Natural killer cell (primary cell): ENCODE measurements at regions not wholly inside any gene's neighbourhood (a gene's known extent, or its start where the extent isn't known, plus 50 kb on each side); places are given as distances from the start of the nearest gene placed in this dataset.

Experiments used
- ATAC-seq, 3 donors: fragments of 150-1000 bp in 2 of 3; fragments of 200-7000 bp in 1 of 3; cut with Tn5 transposase; 1 replicate in 1 of 3; 2 replicates in 2 of 3; pipeline ENCODE4 v1.10.0; 2021; ENCODE audit warnings: mild to moderate bottlenecking in 2 of 3, moderate library complexity in 2 of 3
- DNase-seq, 2 donors: peaks; one replicate each; pipeline versions ENCODE4 v3.0.0 to v3.0.0-alpha.2; 2013 to 2021; ENCODE audit warnings: mixed read lengths in 1 of 2
- H3K27ac ChIP-seq: one replicate; pipeline ENCODE4 v1.5.1; 2013; ENCODE audit warnings: mild to moderate bottlenecking, low read length
- H3K27me3 ChIP-seq: one replicate; pipeline ENCODE4 v1.6.1; 2013; ENCODE audit warnings: low read length; ENCODE audit not compliant: control insufficient read depth, insufficient read depth
- H3K36me3 ChIP-seq: one replicate; pipeline ENCODE4 v1.6.1; 2013; ENCODE audit warnings: low read length; ENCODE audit not compliant: control insufficient read depth, insufficient read depth
- H3K4me1 ChIP-seq: one replicate; pipeline ENCODE4 v1.6.1; 2013; ENCODE audit warnings: low read length; ENCODE audit not compliant: control insufficient read depth, insufficient read depth
- H3K4me3 ChIP-seq: one replicate; pipeline ENCODE4 v1.5.1; 2013; ENCODE audit warnings: low read length
- H3K9me3 ChIP-seq: one replicate; pipeline ENCODE4 v1.6.1; 2013; ENCODE audit warnings: low read length; ENCODE audit not compliant: control insufficient read depth, insufficient read depth
- H3K27ac Mint-ChIP-seq, 2 donors: one replicate each; pipeline ENCODE4 v1.8.0; 2022; ENCODE audit warnings: mild to moderate bottlenecking in 2 of 2, mixed read lengths in 2 of 2, moderate library complexity in 1 of 2
- H3K27me3 Mint-ChIP-seq, 2 donors: one replicate each; pipeline ENCODE4 v1.8.0; 2022; ENCODE audit warnings: low read depth in 2 of 2, mixed read lengths in 2 of 2
- H3K36me3 Mint-ChIP-seq: one replicate; pipeline ENCODE4 v1.8.0; 2022; ENCODE audit warnings: mixed read lengths
- H3K4me1 Mint-ChIP-seq, 2 donors: one replicate each; pipeline ENCODE4 v1.8.0; 2022; ENCODE audit warnings: mixed read lengths in 2 of 2
- H3K4me3 Mint-ChIP-seq: one replicate; pipeline ENCODE4 v1.8.0; 2022; ENCODE audit warnings: mild to moderate bottlenecking, moderate library complexity, mixed read lengths
- H3K9me3 Mint-ChIP-seq, 2 donors: one replicate each; pipeline ENCODE4 v1.8.0; 2022; ENCODE audit warnings: mixed read lengths in 2 of 2
- WGBS: methylation state at CpG from one replicate; pipeline ENCODE4 v1.1.7; 2013; ENCODE audit warnings: missing lambda C conversion rate; ENCODE audit not compliant: insufficient coverage; 5-methylcytosine and 5-hydroxymethylcytosine counted together
- intact Hi-C: fragments of 100-400 bp; cut with micrococcal nuclease; formaldehyde crosslinking; loops from one replicate; pipeline ENCODE4 v1.14.2; 2022
- TF ChIP-seq, protein P1 (sequence below): fragments of 200-600 bp; IDR thresholded peaks from one replicate; pipeline ENCODE4 v1.8.0; 2022; ENCODE audit warnings: antibody characterized with exemption

- Mint-ChIP-seq H3K27ac (no peak overlapping the region), H3K36me3 (peaks cover 4% of the 10 kb centered on the region), H3K9me3 (no peaks in the 10 kb centered on the region), H3K27me3 (no peaks in the 10 kb centered on the region), H3K4me1 (peaks cover 25 to 27% of the 10 kb centered on the region in 2 donors), H3K4me3 (no peak overlapping the region)
- H3K27me3 ChIP-seq: no peaks in the 10 kb centered on the region
- WGBS: 86% methylated on average over 8 of the region's 9 CpGs
- H3K9me3 ChIP-seq: no peaks in the 10 kb centered on the region
- DNase-seq (no peak), ATAC-seq (peak; percentile 52 to 69 (median 68))
- H3K4me1 ChIP-seq: no peaks in the 10 kb centered on the region
- no peak overlapping the region for H3K4me3 ChIP-seq
- TF ChIP-seq, protein P1, sequence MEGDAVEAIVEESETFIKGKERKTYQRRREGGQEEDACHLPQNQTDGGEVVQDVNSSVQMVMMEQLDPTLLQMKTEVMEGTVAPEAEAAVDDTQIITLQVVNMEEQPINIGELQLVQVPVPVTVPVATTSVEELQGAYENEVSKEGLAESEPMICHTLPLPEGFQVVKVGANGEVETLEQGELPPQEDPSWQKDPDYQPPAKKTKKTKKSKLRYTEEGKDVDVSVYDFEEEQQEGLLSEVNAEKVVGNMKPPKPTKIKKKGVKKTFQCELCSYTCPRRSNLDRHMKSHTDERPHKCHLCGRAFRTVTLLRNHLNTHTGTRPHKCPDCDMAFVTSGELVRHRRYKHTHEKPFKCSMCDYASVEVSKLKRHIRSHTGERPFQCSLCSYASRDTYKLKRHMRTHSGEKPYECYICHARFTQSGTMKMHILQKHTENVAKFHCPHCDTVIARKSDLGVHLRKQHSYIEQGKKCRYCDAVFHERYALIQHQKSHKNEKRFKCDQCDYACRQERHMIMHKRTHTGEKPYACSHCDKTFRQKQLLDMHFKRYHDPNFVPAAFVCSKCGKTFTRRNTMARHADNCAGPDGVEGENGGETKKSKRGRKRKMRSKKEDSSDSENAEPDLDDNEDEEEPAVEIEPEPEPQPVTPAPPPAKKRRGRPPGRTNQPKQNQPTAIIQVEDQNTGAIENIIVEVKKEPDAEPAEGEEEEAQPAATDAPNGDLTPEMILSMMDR: no peak
- H3K36me3 ChIP-seq: no peaks in the 10 kb centered on the region
- H3K27ac ChIP-seq: no peak overlapping the region
- intact Hi-C loops: no loop called here
Observed at GRCh38 chr3:171967932-171968678, 71.3 kb upstream of the FNDC3B start.

- Histone ChIP-seq H3K27me3 (no peaks in the 10 kb centered on the region), H3K4me1 (peaks cover 4% of the 10 kb centered on the region), H3K27ac (no peak overlapping the region), H3K36me3 (no peaks in the 10 kb centered on the region), H3K4me3 (no peak overlapping the region), H3K9me3 (no peaks in the 10 kb centered on the region)
- no peaks in the 10 kb centered on the region for H3K27me3 Mint-ChIP-seq
- peaks cover 4% of the 10 kb centered on the region for H3K36me3 Mint-ChIP-seq
- ATAC-seq (no peak), DNase-seq (no peak)
- 87% methylated on average over 1 of the region's 1 CpG for WGBS
- TF ChIP-seq, protein P1: no peak
- no peak overlapping the region for H3K27ac Mint-ChIP-seq
- H3K9me3 Mint-ChIP-seq: no peaks in the 10 kb centered on the region
- peaks cover 25 to 27% of the 10 kb centered on the region in 2 donors for H3K4me1 Mint-ChIP-seq
- H3K4me3 Mint-ChIP-seq: no peak overlapping the region
- intact Hi-C loops: no loop called here
Observed at GRCh38 chr3:171970301-171970788, 69.0 kb upstream of the FNDC3B start.

GRCh38 chr3:171971919-171972514 is 67.4 kb upstream of the FNDC3B start:
- Mint-ChIP-seq H3K36me3 (peaks cover 4% of the 10 kb centered on the region), H3K27ac (no peak overlapping the region), H3K27me3 (no peaks in the 10 kb centered on the region), H3K4me1 (peaks cover 16 to 20% of the 10 kb centered on the region in 2 donors), H3K9me3 (no peaks in the 10 kb centered on the region), H3K4me3 (no peak overlapping the region)
- H3K36me3 ChIP-seq: no peaks in the 10 kb centered on the region
- H3K4me3 ChIP-seq: no peak overlapping the region
- H3K9me3 ChIP-seq: no peaks in the 10 kb centered on the region
- no CpG with 5 or more reads among the region's 1 CpG for WGBS
- H3K27me3 ChIP-seq: no peaks in the 10 kb centered on the region
- DNase-seq: no peak
- no peak overlapping the region for H3K27ac ChIP-seq
- peaks cover 4% of the 10 kb centered on the region for H3K4me1 ChIP-seq
- TF ChIP-seq, protein P1: no peak
- no peak for ATAC-seq
- intact Hi-C loops: no loop called here
